ENCODE measurements at regions not wholly inside any gene's neighbourhood (a gene's known extent, or its start where the extent isn't known, plus 50 kb on each side); places are given as distances from the start of the nearest gene placed in this dataset.
"Not testable (repeated sequence)": the region's sequence is repeated elsewhere in the genome, so short reads cannot be mapped to it uniquely, and the experiment has no call there.

- no peak for DNase-seq (ENCODE audit: low read depth in 2 of 3, low spot score in 2 of 3)
Measured at GRCh38 chr11:98183034-98183433, 837.7 kb upstream of the CNTN5 start.

- no peak for DNase-seq (ENCODE audit: low read depth in 2 of 3, low spot score in 2 of 3)
Measured at GRCh38 chr11:98185245-98185644, 835.5 kb upstream of the CNTN5 start.

GRCh38 chr11:98194611-98195010, 826.1 kb upstream of the CNTN5 start:
- DNase-seq (ENCODE audit: low read depth in 2 of 3, low spot score in 2 of 3): no peak

GRCh38 chr11:98195300-98195699, 825.4 kb upstream of the CNTN5 start:
- DNase-seq (ENCODE audit: low read depth in 2 of 3, low spot score in 2 of 3): no peak

- no peak for DNase-seq (ENCODE audit: low read depth in 2 of 3, low spot score in 2 of 3)
Measured at GRCh38 chr11:98207086-98207485, 813.7 kb upstream of the CNTN5 start.

- DNase-seq (ENCODE audit: low read depth in 2 of 3, low spot score in 2 of 3): no peak
Measured at GRCh38 chr11:98227278-98227677, 793.5 kb upstream of the CNTN5 start.

- DNase-seq (ENCODE audit: low read depth in 2 of 3, low spot score in 2 of 3): no peak
Measured at GRCh38 chr11:98230678-98231077, 790.1 kb upstream of the CNTN5 start.

- no peak for DNase-seq (ENCODE audit: low read depth in 2 of 3, low spot score in 2 of 3)
Measured at GRCh38 chr11:98234698-98235097, 786.1 kb upstream of the CNTN5 start.

- no peak for DNase-seq (ENCODE audit: low read depth in 2 of 3, low spot score in 2 of 3)
Measured at GRCh38 chr11:98243897-98244296, 776.9 kb upstream of the CNTN5 start.

GRCh38 chr11:98260983-98261382, 759.8 kb upstream of the CNTN5 start:
- no peak for DNase-seq (ENCODE audit: low read depth in 2 of 3, low spot score in 2 of 3)

GRCh38 chr11:98277251-98277912, 743.4 kb upstream of the CNTN5 start:
- DNase-seq (ENCODE audit: low read depth in 2 of 3, low spot score in 2 of 3): no peak

GRCh38 chr11:98289617-98290263, 731.0 kb upstream of the CNTN5 start:
- DNase-seq (ENCODE audit: low read depth in 2 of 3, low spot score in 2 of 3): peak in 1 of 3 donors; percentile 34

GRCh38 chr11:98296091-98296880, 724.5 kb upstream of the CNTN5 start:
- no peak for DNase-seq (ENCODE audit: low read depth in 2 of 3, low spot score in 2 of 3)

- no peak for DNase-seq (ENCODE audit: low read depth in 2 of 3, low spot score in 2 of 3)
Measured at GRCh38 chr11:98300719-98301118, 720.0 kb upstream of the CNTN5 start.

- DNase-seq (ENCODE audit: low read depth in 2 of 3, low spot score in 2 of 3): no peak
Measured at GRCh38 chr11:98307827-98308491, 712.8 kb upstream of the CNTN5 start.

- not testable (repeated sequence) for DNase-seq (ENCODE audit: low read depth in 2 of 3, low spot score in 2 of 3)
Measured at GRCh38 chr11:98330306-98330705, 690.4 kb upstream of the CNTN5 start.

GRCh38 chr11:98358551-98358950, 662.2 kb upstream of the CNTN5 start:
- DNase-seq (ENCODE audit: low read depth in 2 of 3, low spot score in 2 of 3): no peak

- DNase-seq (ENCODE audit: low read depth in 2 of 3, low spot score in 2 of 3): no peak
Measured at GRCh38 chr11:98365190-98365589, 655.6 kb upstream of the CNTN5 start.

GRCh38 chr11:98365941-98366340, 654.8 kb upstream of the CNTN5 start:
- no peak for DNase-seq (ENCODE audit: low read depth in 2 of 3, low spot score in 2 of 3)

GRCh38 chr11:98390391-98390790, 630.4 kb upstream of the CNTN5 start:
- no peak for DNase-seq (ENCODE audit: low read depth in 2 of 3, low spot score in 2 of 3)

- DNase-seq (ENCODE audit: low read depth in 2 of 3, low spot score in 2 of 3): not testable (repeated sequence)
Measured at GRCh38 chr11:98394500-98394899, 626.2 kb upstream of the CNTN5 start.
